ENCODE measurements at regions not wholly inside any gene's neighbourhood (a gene's known extent, or its start where the extent isn't known, plus 50 kb on each side); places are given as distances from the start of the nearest gene placed in this dataset.

DNA sequence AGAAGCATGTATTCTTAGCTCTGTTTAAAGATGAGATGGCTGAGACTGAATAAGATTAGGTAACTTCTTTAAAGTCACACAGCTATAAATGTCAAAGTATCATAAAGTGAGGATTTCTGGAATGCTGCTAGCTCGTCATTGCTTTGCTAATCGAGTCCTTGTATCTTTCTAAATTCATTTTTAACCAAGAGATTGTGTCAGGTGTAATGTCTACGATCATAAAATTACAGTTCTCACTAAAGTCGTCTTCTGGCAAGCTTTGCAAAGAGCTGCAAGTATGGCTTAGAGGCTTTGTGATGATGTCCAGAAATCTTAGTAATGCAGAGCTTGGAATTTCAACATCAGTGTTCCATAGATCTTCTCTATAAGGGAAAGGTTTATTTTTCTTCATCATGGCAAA is 569.8 kb downstream of the LMO4 start:
- H3K36me3 ChIP-seq (ENCODE audit: insufficient read depth, low read length), result no peaks in the 10 kb centered on the region
- no peak overlapping the region for H3K4me3 ChIP-seq (ENCODE audit: low read depth, low read length, poor library complexity, severe bottlenecking)
- no peak for DNase-seq (ENCODE audit: low spot score)
- H2AFZ ChIP-seq (ENCODE audit: low read length), result no peak overlapping the region
- intact Hi-C loops (cut with micrococcal nuclease; ENCODE audit: unreplicated experiment), result no loop called here
- ChIA-PET CTCF (ENCODE audit: unreplicated experiment) (no interaction called here), POLR2A (interaction anchor here (1.3 kb wide), 1 partner anchor 16 kb away, joined by 3 read pairs; no protein-coding TSS in a partner anchor)
- no peak overlapping the region for H3K27ac ChIP-seq (ENCODE audit: low read depth, low read length, poor library complexity, severe bottlenecking)
- no peaks in the 10 kb centered on the region for H3K9me3 ChIP-seq (ENCODE audit: low read length)
- H3K4me2 ChIP-seq (ENCODE audit: low read length), result no peak overlapping the region
- H3K79me2 ChIP-seq (ENCODE audit: insufficient read depth, low read depth, low read length), result no peaks in the 10 kb centered on the region
- TF ChIP-seq, protein P1, sequence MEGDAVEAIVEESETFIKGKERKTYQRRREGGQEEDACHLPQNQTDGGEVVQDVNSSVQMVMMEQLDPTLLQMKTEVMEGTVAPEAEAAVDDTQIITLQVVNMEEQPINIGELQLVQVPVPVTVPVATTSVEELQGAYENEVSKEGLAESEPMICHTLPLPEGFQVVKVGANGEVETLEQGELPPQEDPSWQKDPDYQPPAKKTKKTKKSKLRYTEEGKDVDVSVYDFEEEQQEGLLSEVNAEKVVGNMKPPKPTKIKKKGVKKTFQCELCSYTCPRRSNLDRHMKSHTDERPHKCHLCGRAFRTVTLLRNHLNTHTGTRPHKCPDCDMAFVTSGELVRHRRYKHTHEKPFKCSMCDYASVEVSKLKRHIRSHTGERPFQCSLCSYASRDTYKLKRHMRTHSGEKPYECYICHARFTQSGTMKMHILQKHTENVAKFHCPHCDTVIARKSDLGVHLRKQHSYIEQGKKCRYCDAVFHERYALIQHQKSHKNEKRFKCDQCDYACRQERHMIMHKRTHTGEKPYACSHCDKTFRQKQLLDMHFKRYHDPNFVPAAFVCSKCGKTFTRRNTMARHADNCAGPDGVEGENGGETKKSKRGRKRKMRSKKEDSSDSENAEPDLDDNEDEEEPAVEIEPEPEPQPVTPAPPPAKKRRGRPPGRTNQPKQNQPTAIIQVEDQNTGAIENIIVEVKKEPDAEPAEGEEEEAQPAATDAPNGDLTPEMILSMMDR (conservative IDR thresholded peaks at IDR 0.05; ENCODE audit: low read length), result no peak
- no peak for TF ChIP-seq EZH2phosphoT487 (IDR thresholded peaks at IDR 0.05; ENCODE audit: borderline replicate concordance, low read depth, low read length)
- H3K4me1 ChIP-seq (ENCODE audit: insufficient read depth, low read length, poor library complexity, severe bottlenecking), result no peaks in the 10 kb centered on the region
- no peaks in the 10 kb centered on the region for H3K9me2 ChIP-seq (ENCODE audit: insufficient read depth, low read length)
- BruUV-seq (replicated peaks), result no TSS peak
- H4K20me1 ChIP-seq (ENCODE audit: insufficient read depth, low read length), result no peaks in the 10 kb centered on the region

GRCh38 chr1:87899017-87899416 is 570.3 kb downstream of the LMO4 start:
- no peak for DNase-seq (ENCODE audit: low spot score)
- Histone ChIP-seq H3K27ac (ENCODE audit: low read depth, low read length, poor library complexity, severe bottlenecking) (no peak overlapping the region), H3K4me1 (ENCODE audit: insufficient read depth, low read length, poor library complexity, severe bottlenecking) (no peaks in the 10 kb centered on the region), H2AFZ (ENCODE audit: low read length) (no peak overlapping the region), H3K79me2 (ENCODE audit: insufficient read depth, low read depth, low read length) (no peaks in the 10 kb centered on the region), H3K36me3 (ENCODE audit: insufficient read depth, low read length) (no peaks in the 10 kb centered on the region), H3K4me2 (ENCODE audit: low read length) (no peak overlapping the region), H4K20me1 (ENCODE audit: insufficient read depth, low read length) (no peaks in the 10 kb centered on the region), H3K4me3 (ENCODE audit: low read depth, low read length, poor library complexity, severe bottlenecking) (no peak overlapping the region), H3K9me2 (ENCODE audit: insufficient read depth, low read length) (no peaks in the 10 kb centered on the region), H3K9me3 (ENCODE audit: low read length) (no peaks in the 10 kb centered on the region)
- intact Hi-C loops (cut with micrococcal nuclease; ENCODE audit: unreplicated experiment), result no loop called here
- ChIA-PET CTCF (ENCODE audit: unreplicated experiment) (no interaction called here), POLR2A (interaction anchor here (0.5 to 1.3 kb wide), 2 partner anchors 16 to 66 kb away, joined by 3 read pairs; no protein-coding TSS in a partner anchor)
- TF ChIP-seq, protein P1 (conservative IDR thresholded peaks at IDR 0.05; ENCODE audit: low read length), result no peak
- TF ChIP-seq EZH2phosphoT487 (IDR thresholded peaks at IDR 0.05; ENCODE audit: borderline replicate concordance, low read depth, low read length), result no peak
- BruUV-seq (replicated peaks), result no TSS peak

- CTCF ChIA-PET (ENCODE audit: unreplicated experiment), result no interaction called here
- H3K36me3 ChIP-seq (ENCODE audit: insufficient read depth, low read length), result no peaks in the 10 kb centered on the region
- no peaks in the 10 kb centered on the region for H4K20me1 ChIP-seq (ENCODE audit: insufficient read depth, low read length)
- no peaks in the 10 kb centered on the region for H3K9me3 ChIP-seq (ENCODE audit: low read length)
- no peaks in the 10 kb centered on the region for H3K9me2 ChIP-seq (ENCODE audit: insufficient read depth, low read length)
- no peaks in the 10 kb centered on the region for H3K79me2 ChIP-seq (ENCODE audit: insufficient read depth, low read depth, low read length)
- no peak for TF ChIP-seq EZH2phosphoT487 (IDR thresholded peaks at IDR 0.05; ENCODE audit: borderline replicate concordance, low read depth, low read length)
- TF ChIP-seq, protein P1 (conservative IDR thresholded peaks at IDR 0.05; ENCODE audit: low read length), result no peak
- H3K4me1 ChIP-seq (ENCODE audit: insufficient read depth, low read length, poor library complexity, severe bottlenecking), result no peaks in the 10 kb centered on the region
- no peak overlapping the region for H2AFZ ChIP-seq (ENCODE audit: low read length)
- no peak overlapping the region for H3K27ac ChIP-seq (ENCODE audit: low read depth, low read length, poor library complexity, severe bottlenecking)
- no peak overlapping the region for H3K4me3 ChIP-seq (ENCODE audit: low read depth, low read length, poor library complexity, severe bottlenecking)
- POLR2A ChIA-PET, result interaction anchor here (0.5 to 1.2 kb wide), 2 partner anchors 10 to 67 kb away, joined by 3 read pairs; no protein-coding TSS in a partner anchor
- no peak for DNase-seq (ENCODE audit: low spot score)
- BruUV-seq (replicated peaks), result no TSS peak
- intact Hi-C loops (cut with micrococcal nuclease; ENCODE audit: unreplicated experiment), result no loop called here
- H3K4me2 ChIP-seq (ENCODE audit: low read length), result no peak overlapping the region
Observed at GRCh38 chr1:87899746-87900145, 571.1 kb downstream of the LMO4 start.

Measured in OCI-LY7 (cell line).